Lower leg skin (tissue), 3 donors: ENCODE measurements at regions not wholly inside any gene's neighbourhood (a gene's known extent, or its start where the extent isn't known, plus 50 kb on each side); places are given as distances from the start of the nearest gene placed in this dataset.

Experiments
- CTCF ChIP-seq, 3 donors: fragments of 450-650 bp; IDR thresholded peaks; one replicate each; pipeline ENCODE4 v1.5.1; 2016; ENCODE audit warnings: antibody characterized with exemption in 3 of 3, mild to moderate bottlenecking in 3 of 3, moderate library complexity in 2 of 3
- POLR2A ChIP-seq, 2 donors: fragments of 450-650 bp; IDR thresholded peaks; one replicate each; pipeline ENCODE4 v1.6.1; 2016 to 2017; ENCODE audit warnings: antibody characterized with exemption in 2 of 2, mild to moderate bottlenecking in 1 of 2, moderate library complexity in 1 of 2

- no peak for TF ChIP-seq CTCF (IDR thresholded peaks at IDR 0.05)
- no peak for TF ChIP-seq POLR2A (IDR thresholded peaks at IDR 0.05)
Observed at GRCh38 chr17:77606146-77606864, 352.2 kb upstream of the TNRC6C start.
